GM19468 (cell line): ENCODE measurements at regions not wholly inside any gene's neighbourhood (a gene's known extent, or its start where the extent isn't known, plus 50 kb on each side); places are given as distances from the start of the nearest gene placed in this dataset.
"Not testable (repeated sequence)": the region's sequence is repeated elsewhere in the genome, so short reads cannot be mapped to it uniquely, and the experiment has no call there.

Source experiments
- ATAC-seq: cut with Tn5 transposase; IDR thresholded peaks from one replicate; pipeline ENCODE4 v1.9.1; 2021; ENCODE audit warnings: mild to moderate bottlenecking, moderate library complexity, moderate number of reproducible peaks; ENCODE audit not compliant: unreplicated experiment; ENCODE audit errors: extremely low read depth

- no peak for ATAC-seq
Observed at GRCh38 chr5:2369178-2369577, 382.3 kb downstream of the IRX2 start.

- no peak for ATAC-seq
Observed at GRCh38 chr5:2366816-2367215, 384.7 kb downstream of the IRX2 start.

- ATAC-seq, result no peak
Observed at GRCh38 chr5:2357309-2357708, 394.2 kb downstream of the IRX2 start.

GRCh38 chr5:2355859-2356258 is 395.6 kb downstream of the IRX2 start:
- no peak for ATAC-seq

- no peak for ATAC-seq
Observed at GRCh38 chr5:2353871-2354440, 397.5 kb downstream of the IRX2 start.

GRCh38 chr5:2353211-2353610 is 398.3 kb downstream of the IRX2 start:
- no peak for ATAC-seq

GRCh38 chr5:2352101-2352861 is 399.2 kb downstream of the IRX2 start:
- no peak for ATAC-seq

- ATAC-seq, result not testable (repeated sequence)
Observed at GRCh38 chr5:2349768-2350167, 401.7 kb downstream of the IRX2 start.

- no peak for ATAC-seq
Observed at GRCh38 chr5:2338686-2339085, 412.8 kb downstream of the IRX2 start.

- ATAC-seq, result no peak
Observed at GRCh38 chr5:2335733-2336515, 415.6 kb downstream of the IRX2 start.

- ATAC-seq, result no peak
Observed at GRCh38 chr5:2335125-2335732, 416.2 kb downstream of the IRX2 start.

GRCh38 chr5:2334719-2335118 is 416.8 kb downstream of the IRX2 start:
- no peak for ATAC-seq

- no peak for ATAC-seq
Observed at GRCh38 chr5:2333291-2333690, 418.2 kb downstream of the IRX2 start.

- ATAC-seq, result no peak
Observed at GRCh38 chr5:2332521-2332920, 419.0 kb downstream of the IRX2 start.

GRCh38 chr5:2330325-2331130 is 420.9 kb downstream of the IRX2 start:
- no peak for ATAC-seq

- no peak for ATAC-seq
Observed at GRCh38 chr5:2329741-2330140, 421.7 kb downstream of the IRX2 start.

GRCh38 chr5:2326601-2327000 is 424.9 kb downstream of the IRX2 start:
- ATAC-seq, result no peak

GRCh38 chr5:2324788-2325187 is 426.7 kb downstream of the IRX2 start:
- no peak for ATAC-seq

GRCh38 chr5:2320611-2321010 is 430.9 kb downstream of the IRX2 start:
- ATAC-seq, result no peak

- ATAC-seq, result no peak
Observed at GRCh38 chr5:2317540-2317939, 433.9 kb downstream of the IRX2 start.
